Superior temporal gyrus (tissue), 1 donor: ENCODE measurements at regions not wholly inside any gene's neighbourhood (a gene's known extent, or its start where the extent isn't known, plus 50 kb on each side); places are given as distances from the start of the nearest gene placed in this dataset.
"Not testable (repeated sequence)": the region's sequence is repeated elsewhere in the genome, so short reads cannot be mapped to it uniquely, and the experiment has no call there.

Source experiments
- DNase-seq: peaks from one replicate; pipeline ENCODE4 v3.0.0-alpha.2; 2016; ENCODE audit errors: extremely low spot score

- DNase-seq, result no peak
Measured at GRCh38 chr4:147102596-147102995, 156.9 kb upstream of the TTC29 start.

DNA sequence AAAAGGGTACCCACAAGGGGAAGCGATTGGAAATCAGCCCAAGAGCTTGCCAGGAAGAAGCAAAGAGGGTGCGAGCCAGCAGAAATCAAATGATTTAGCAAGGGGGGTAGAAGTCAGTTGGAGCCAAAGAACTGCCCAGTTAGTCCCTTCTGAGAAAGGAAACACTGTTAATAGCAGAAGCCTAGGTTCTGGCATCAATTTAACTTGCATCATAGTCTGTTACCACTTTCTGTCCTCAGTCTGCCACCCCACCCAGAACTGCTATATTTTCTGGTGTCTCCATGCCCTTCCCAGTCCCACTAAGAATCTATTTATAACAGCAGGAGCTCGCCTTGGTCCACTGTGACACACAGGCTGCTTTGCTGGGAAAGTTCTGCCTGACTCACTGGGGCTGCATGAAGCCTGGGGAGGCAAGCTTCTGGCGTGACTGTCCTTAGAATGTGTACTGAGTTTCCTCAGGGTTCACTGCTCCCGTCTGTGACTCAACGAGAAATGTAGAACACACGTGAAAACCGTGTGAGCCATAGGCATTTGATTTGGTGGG lies 157.8 kb upstream of the TTC29 start:
- DNase-seq, result no peak

DNA sequence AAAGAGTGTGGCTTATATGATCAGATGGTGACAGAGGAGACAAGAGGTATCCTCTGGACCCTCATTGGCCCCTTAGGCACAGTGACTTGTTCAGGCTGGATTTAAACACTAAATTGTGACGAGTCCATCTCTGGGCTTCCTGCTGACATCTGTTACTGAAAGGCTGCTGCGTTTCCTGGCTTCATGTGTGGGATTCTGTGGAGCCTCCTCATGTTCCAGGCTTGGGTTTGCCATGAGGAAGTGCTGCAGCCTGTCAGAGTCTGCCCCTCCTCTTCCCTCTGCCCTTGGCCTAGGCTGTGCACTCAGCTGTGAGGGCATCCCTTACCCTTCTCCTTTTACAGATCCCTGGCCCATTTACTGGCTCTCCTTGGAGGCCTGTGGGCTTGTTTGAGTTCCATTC lies 159.1 kb upstream of the TTC29 start:
- no peak for DNase-seq

DNA sequence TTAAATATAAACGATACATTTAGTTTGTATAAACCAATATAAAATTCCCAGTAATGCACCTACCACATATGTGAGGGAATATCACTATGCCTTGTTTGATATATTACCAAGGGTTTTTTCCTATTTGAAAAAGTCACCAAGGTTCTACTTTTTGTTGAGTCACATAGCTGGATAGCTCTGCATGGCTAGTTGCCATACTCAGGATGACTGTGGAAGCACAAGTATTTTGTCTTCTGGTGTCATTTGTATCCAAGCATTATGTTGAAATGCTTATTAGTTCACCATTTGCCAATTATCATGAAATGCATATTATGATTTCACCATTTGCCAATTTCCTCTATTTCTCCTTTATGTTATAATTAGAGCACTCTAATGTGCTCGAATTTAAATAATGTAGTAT lies 162.7 kb upstream of the TTC29 start:
- DNase-seq, result no peak

DNA sequence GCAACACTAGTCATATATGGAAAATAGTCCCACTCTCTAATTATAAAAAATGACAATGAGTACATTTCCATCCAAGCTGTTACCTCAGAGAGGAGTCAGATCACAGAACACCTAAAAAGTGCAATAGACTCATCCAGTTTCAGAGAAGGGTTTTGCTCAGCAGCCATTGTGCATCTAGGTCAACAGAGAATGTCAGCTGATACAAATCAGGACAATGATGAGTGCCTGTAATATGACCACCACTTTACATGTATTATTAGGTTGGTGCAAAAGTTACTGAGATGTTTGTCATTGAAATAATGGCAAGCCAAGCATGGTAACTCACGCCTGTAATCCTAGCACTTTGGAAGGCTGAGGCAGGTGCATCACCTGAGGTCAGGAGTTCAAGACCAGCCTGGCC lies 164.1 kb upstream of the TTC29 start:
- no peak for DNase-seq

DNA sequence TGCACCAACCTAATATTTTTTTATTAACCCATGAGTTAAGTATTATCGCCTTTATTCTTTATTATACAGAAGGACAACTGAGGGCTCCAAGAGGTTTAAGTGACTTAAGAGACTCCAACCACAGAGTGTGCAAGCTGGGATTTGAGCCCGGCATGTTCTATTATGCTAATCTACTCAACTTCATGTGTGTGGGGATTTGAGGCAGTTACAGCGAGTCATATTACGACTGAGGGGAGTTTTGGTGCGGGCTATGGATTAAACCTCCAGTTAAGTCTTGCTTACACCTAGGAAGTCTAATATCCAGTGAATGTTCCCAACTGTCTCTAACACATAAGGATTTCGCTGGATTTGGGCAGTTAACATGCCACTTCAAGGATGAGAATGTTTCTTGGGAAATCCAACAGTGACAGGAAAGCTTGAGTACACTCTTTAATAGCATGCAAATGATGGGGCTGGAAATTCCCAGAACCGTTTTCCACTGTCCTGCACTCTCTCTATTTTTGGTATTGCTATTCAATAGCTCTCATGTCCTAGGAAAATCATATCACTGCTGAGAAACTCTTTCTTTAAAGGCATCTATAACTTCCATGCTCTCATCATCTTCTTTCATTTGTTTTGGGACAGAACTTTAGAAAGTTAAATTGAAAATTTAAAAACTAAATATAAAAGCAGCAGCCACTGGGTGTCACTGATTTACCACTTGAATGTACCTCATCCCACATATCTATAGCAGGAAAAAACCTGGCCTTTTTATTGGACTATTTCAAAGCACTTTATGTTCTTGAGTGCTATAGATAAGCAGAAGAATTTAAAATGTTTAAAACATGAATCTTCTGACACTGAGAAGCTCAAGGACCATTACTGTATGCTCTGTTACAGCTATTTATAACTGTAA lies 165.1 kb upstream of the TTC29 start:
- peak; percentile 49 for DNase-seq

DNA sequence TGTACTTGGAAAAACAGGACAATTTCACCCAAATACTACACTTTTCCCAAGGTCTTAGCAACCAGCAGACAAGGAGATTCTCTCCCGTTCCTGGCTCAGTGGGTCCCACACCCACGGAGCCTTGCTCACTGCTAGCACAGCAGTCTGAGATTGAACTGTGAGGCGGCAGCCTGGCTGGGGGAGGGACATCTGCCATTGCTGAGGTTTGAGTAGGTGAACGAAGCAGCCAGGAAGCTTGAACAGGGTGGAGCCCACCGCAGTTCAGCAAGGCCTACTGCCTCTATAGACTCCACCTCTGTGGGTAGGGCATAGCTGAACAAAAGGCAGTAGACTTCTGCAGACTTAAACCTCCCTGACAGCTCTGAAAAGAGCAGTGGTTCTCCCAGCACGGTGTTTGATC lies 166.5 kb upstream of the TTC29 start:
- DNase-seq, result not testable (repeated sequence)

DNA sequence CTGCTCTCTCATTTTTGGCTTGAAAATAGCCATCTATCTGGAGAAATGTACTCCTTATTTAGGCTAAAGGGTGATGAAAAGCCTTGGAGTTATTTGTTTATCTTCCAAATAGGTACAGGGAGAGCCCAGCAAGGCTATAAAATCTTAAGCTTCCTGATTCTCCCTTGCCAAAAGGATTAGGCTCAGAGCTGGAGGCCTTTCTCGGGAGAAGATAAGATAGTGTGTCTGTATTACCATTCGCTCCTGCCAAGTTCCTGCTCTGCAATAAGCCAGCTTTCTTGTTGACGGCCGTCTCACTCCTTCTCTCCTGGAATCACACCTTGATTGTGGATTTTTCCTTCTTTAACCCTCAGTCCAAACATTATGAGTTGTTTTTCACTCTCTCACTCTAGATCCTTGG lies 171.8 kb upstream of the TTC29 start:
- DNase-seq, result no peak

DNA sequence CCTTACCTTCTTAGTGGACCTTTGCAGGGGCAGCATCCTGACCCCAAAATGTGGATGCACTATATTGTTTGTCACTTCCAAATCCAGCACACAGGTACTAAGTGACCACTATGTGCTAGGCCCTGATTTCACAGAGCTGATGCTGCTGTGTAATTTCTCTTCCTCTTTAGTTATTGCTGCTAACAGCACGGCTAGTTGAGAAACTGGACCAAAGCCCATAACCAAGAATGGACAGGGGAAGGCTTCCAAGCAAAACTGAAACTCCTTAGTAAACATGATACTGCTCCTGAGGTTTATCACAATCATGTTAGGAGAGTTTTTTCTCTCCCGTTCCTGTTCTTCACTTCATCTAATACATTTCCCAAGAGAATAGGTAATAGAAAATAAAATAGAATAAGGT lies 172.9 kb upstream of the TTC29 start:
- DNase-seq, result no peak

DNA sequence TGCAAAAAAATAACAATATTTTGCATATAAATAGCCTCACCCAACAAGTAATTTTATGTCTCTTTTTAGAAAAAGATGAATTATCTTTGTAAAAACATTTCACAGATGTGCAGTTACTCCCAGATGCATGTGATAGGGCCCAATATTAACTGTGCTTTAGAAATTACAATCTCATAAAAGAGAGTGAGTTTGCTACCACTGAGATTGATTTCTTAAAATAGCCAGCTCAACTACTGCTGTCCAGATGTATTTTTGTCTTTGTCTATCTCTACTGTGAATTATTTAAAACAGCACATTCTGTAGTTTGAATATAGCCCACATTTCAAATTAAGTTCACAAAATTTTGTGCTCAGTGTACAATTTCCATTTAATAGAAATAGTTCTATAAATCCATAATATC lies 177.0 kb upstream of the TTC29 start:
- DNase-seq, result no peak

- no peak for DNase-seq
Measured at GRCh38 chr4:147123146-147123545, 177.5 kb upstream of the TTC29 start.

DNA sequence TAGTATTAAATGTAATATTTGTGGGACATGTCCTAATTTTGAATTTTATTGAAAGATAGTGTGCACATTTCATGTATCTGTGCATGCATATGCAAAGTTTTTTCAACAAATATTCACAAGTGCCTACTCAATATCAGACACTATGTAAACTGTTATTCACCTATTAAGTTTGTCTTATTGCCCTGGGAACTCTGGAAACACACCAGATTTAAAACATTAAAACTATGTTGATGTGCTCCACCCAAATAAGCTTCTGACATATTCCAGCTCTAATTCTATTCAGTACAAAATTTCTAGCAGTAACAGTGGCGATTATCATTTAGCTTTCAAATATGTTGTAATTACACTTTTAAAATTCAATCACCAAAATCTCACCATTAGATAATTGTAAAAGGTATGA lies 183.1 kb upstream of the TTC29 start:
- DNase-seq, result no peak

- DNase-seq, result no peak
Measured at GRCh38 chr4:147129687-147130086, 184.0 kb upstream of the TTC29 start.

DNA sequence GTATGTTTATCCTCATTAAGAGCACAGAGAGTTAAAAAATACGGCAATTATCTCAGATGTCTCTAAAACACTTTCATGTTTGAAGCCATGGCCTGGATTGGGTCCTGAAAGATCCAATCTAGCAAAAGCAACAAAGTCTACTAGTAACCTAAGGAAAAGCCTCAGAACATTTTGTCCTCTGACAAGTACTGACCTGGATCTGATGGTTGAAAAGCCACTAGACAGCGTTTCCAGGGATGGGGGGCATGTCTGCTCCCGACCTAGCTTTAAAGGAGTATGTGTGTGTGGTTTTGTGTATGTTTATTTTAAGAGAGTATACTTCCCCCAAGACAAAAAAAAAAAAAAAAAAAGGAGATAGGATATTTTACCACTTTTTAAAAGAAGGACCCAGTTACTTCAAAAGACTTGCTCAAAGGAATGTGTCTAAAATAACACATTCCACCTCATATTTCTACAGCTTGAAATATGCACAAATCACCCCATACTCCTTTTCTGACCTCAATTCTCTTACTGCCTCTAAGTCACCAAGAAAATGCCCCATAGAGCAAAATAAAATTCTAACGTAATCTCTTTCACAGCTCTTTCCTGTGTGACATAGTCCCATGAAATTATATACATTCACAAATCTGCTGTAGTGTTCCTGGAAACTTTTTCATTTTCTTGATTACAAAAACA lies 189.0 kb upstream of the TTC29 start:
- DNase-seq, result no peak

DNA sequence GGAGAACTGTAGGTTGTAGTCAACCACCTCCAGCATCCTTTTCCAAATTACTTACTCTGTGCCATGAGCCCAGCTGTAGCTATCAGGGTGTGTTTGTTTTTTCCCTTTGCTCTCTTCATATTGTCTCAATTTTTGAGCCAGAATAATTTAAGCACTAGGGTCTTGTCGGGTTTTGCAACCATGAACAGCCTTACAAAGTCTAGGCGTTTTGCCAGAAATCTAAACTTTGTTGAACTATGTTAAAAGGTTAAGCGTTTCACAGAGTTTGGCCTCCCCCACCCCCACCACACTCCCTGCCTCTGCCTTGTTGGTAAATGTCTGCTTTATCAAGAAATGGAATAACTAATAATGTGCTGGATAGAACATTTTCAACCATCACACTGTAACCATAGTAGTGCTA lies 190.6 kb upstream of the TTC29 start:
- DNase-seq, result no peak

- DNase-seq, result no peak
Measured at GRCh38 chr4:147136751-147137150, 191.1 kb upstream of the TTC29 start.

- no peak for DNase-seq
Measured at GRCh38 chr4:147137280-147137679, 191.6 kb upstream of the TTC29 start.

- DNase-seq, result no peak
Measured at GRCh38 chr4:147138171-147138570, 192.5 kb upstream of the TTC29 start.

DNA sequence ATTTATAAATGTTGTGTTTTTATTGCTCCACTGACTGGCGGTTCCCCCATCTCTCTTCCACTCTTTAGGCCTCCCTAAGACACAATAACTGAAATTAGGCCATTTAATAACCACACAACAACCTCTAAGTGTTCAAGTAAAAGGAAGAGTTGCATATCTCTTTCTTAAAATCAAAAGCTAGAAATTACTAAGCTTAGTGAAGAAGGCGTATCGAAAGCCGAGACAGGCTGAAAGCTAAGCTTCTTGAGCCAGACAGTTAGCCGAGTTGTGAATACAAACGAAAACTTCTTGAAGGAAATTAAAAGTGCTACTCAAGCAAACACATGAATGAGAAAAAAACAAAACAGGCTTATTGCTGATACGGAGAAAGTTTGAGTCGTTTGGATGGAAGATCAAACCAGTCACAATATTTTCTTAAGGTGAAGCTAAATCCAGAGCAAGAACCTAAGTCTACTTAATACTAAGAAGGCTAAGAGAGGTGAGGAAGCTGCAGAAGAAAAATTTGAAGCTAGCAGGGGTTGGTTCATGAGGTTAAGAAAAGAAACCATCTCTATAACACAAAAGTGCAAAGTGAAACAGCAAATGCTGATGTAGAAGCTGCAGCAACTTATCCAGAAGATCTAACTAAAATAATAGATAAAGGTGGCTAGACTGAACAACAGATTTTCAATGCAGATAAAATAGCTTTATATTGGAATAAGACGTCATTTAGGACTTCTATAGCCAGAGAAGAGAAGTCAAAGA lies 194.0 kb upstream of the TTC29 start:
- no peak for DNase-seq

- DNase-seq, result no peak
Measured at GRCh38 chr4:147151763-147152162, 206.1 kb upstream of the TTC29 start.

- no peak for DNase-seq
Measured at GRCh38 chr4:147157860-147158701, 212.4 kb upstream of the TTC29 start.
